PC-9 (cell line): ENCODE measurements at regions not wholly inside any gene's neighbourhood (a gene's known extent, or its start where the extent isn't known, plus 50 kb on each side); places are given as distances from the start of the nearest gene placed in this dataset.

ENCODE experiments used
- BruUV-seq: library from RNA; stranded (reverse); fragments of 400-500 nt; replicated peaks from 2 replicates; lab custom pipeline; 2021; lab: Mats Ljungman, UMichigan
- CTCF ChIA-PET: fragments of 300-600 bp; sonication (Branson Sonifier 250); formaldehyde crosslinking; loops from one replicate; lab custom pipeline; 2022; ENCODE audit warnings: antibody characterized with exemption; lab: Charles Lee
- POLR2A ChIA-PET: fragments of 300-600 bp; sonication (Branson Sonifier 250); formaldehyde crosslinking; loops from one replicate; lab custom pipeline; 2022; ENCODE audit warnings: antibody characterized with exemption; ENCODE audit not compliant: unreplicated experiment; lab: Charles Lee
- DNase-seq, 2 experiments: peaks; one replicate each; pipeline versions ENCODE4 v3.0.0 to v3.0.0-alpha.2; 2015 to 2022; ENCODE audit warnings: mixed read lengths in 1 of 2
- H2AFZ ChIP-seq: fragments of 200-600 bp; sonication (generic); 2 replicates; pipeline ENCODE4 v1.8.1; 2017; ENCODE audit warnings: antibody characterized with exemption
- H3F3A ChIP-seq: fragments of 200-600 bp; sonication (generic); 2 replicates; pipeline ENCODE4 v1.8.1; 2017; ENCODE audit warnings: antibody characterized with exemption, mild to moderate bottlenecking, low read depth; ENCODE audit not compliant: insufficient read depth
- H3K27ac ChIP-seq: fragments of 200-600 bp; sonication (generic); 2 replicates; pipeline ENCODE4 v1.6.1; 2016; ENCODE audit warnings: mixed run types
- H3K27me3 ChIP-seq: fragments of 200-600 bp; sonication (generic); 2 replicates; pipeline ENCODE4 v1.6.1; 2016; ENCODE audit warnings: low read depth, mixed run types; ENCODE audit not compliant: insufficient read depth
- H3K36me3 ChIP-seq: fragments of 200-600 bp; sonication (generic); 2 replicates; pipeline ENCODE4 v1.6.1; 2016; ENCODE audit warnings: low read depth, mixed run types
- H3K4me1 ChIP-seq: fragments of 200-600 bp; sonication (generic); replicated peaks from 2 replicates; pipeline ENCODE4 v1.6.1; 2016; ENCODE audit warnings: mixed run types; ENCODE audit not compliant: insufficient read depth
- H3K4me2 ChIP-seq: fragments of 200-600 bp; sonication (generic); 2 replicates; pipeline ENCODE4 v1.6.1; 2017; ENCODE audit warnings: mixed run types
- H3K4me3 ChIP-seq: fragments of 200-600 bp; sonication (generic); 2 replicates; pipeline ENCODE4 v1.6.1; 2016; ENCODE audit warnings: mixed run types
- H3K79me2 ChIP-seq: fragments of 200-600 bp; sonication (generic); 2 replicates; pipeline ENCODE4 v1.6.1; 2017; ENCODE audit warnings: low read depth, mixed run types
- H3K9me2 ChIP-seq: fragments of 200-600 bp; sonication (generic); 2 replicates; pipeline ENCODE4 v1.8.1; 2017; ENCODE audit warnings: mild to moderate bottlenecking; ENCODE audit not compliant: insufficient read depth
- H3K9me3 ChIP-seq: fragments of 200-600 bp; sonication (generic); 2 replicates; pipeline ENCODE4 v1.8.1; 2016; ENCODE audit warnings: low read depth; ENCODE audit not compliant: insufficient read depth
- H4K20me1 ChIP-seq: fragments of 200-600 bp; sonication (generic); 2 replicates; pipeline ENCODE4 v1.8.1; 2017; ENCODE audit not compliant: insufficient read depth
- CTCF ChIP-seq: fragments of 200-600 bp; sonication (generic); conservative IDR thresholded peaks from 2 replicates; pipeline ENCODE4 v1.6.1; 2017; ENCODE audit warnings: mixed run types, antibody characterized with exemption, mild to moderate bottlenecking, moderate library complexity
- EZH2 ChIP-seq: fragments of 200-600 bp; sonication (generic); IDR thresholded peaks from 2 replicates; pipeline ENCODE4 v1.8.0; 2017; ENCODE audit warnings: antibody characterized with exemption, low read depth
- intact Hi-C: fragments of 100-400 bp; cut with micrococcal nuclease; formaldehyde crosslinking; loops from one replicate; pipeline ENCODE4 v1.10.0; 2022; ENCODE audit not compliant: unreplicated experiment

- TF ChIP-seq CTCF, result no peak
- H4K20me1 ChIP-seq, result no peaks in the 10 kb centered on the region
- no TSS peak for BruUV-seq
- no peaks in the 10 kb centered on the region for H3K9me3 ChIP-seq
- H3K4me2 ChIP-seq, result no peak overlapping the region
- DNase-seq, result no peak
- no peaks in the 10 kb centered on the region; the same call in 1 of the 2 replicates for H3K9me2 ChIP-seq
- no peaks in the 10 kb centered on the region for H3K4me1 ChIP-seq
- peaks cover 12% of the 10 kb centered on the region; the same call in 1 of the 2 replicates for H3K27me3 ChIP-seq
- H2AFZ ChIP-seq, result no peak overlapping the region
- intact Hi-C loops, result no loop called here
- POLR2A ChIA-PET, result no interaction called here
- CTCF ChIA-PET, result no interaction called here
- no peak overlapping the region for H3K27ac ChIP-seq
- no peak overlapping the region for H3K4me3 ChIP-seq
- H3K36me3 ChIP-seq, result no peaks in the 10 kb centered on the region
- no peaks in the 10 kb centered on the region for H3K79me2 ChIP-seq
- H3F3A ChIP-seq, result no peaks in the 10 kb centered on the region
Measured at GRCh38 chr11:43242401-43242800, 69.4 kb upstream of the API5 start.

GRCh38 chr11:43243927-43244326, 67.9 kb upstream of the API5 start:
- H3K4me3 ChIP-seq, result no peak overlapping the region
- BruUV-seq, result no TSS peak
- H4K20me1 ChIP-seq, result no peaks in the 10 kb centered on the region
- no peaks in the 10 kb centered on the region for H3K4me1 ChIP-seq
- H2AFZ ChIP-seq, result no peak overlapping the region
- no peaks in the 10 kb centered on the region for H3K9me3 ChIP-seq
- no peak for DNase-seq
- TF ChIP-seq CTCF, result no peak
- TF ChIP-seq EZH2, result no peak
- no peaks in the 10 kb centered on the region for H3K79me2 ChIP-seq
- POLR2A ChIA-PET, result no interaction called here
- no peaks in the 10 kb centered on the region; the same call in 1 of the 2 replicates for H3K9me2 ChIP-seq
- CTCF ChIA-PET, result no interaction called here
- H3K27ac ChIP-seq, result no peak overlapping the region
- H3K4me2 ChIP-seq, result no peak overlapping the region
- H3F3A ChIP-seq, result no peaks in the 10 kb centered on the region
- no peaks in the 10 kb centered on the region for H3K36me3 ChIP-seq
- intact Hi-C loops, result no loop called here
- H3K27me3 ChIP-seq, result peaks cover 26% of the 10 kb centered on the region; the same call in 1 of the 2 replicates

- Histone ChIP-seq H3F3A (no peaks in the 10 kb centered on the region), H2AFZ (no peak overlapping the region), H3K4me3 (no peak overlapping the region), H3K4me2 (no peak overlapping the region), H3K36me3 (no peaks in the 10 kb centered on the region), H4K20me1 (no peaks in the 10 kb centered on the region), H3K4me1 (no peaks in the 10 kb centered on the region), H3K27me3 (peaks cover 26% of the 10 kb centered on the region; the same call in 1 of the 2 replicates), H3K9me2 (no peaks in the 10 kb centered on the region; the same call in 1 of the 2 replicates), H3K27ac (no peak overlapping the region), H3K9me3 (no peaks in the 10 kb centered on the region), H3K79me2 (no peaks in the 10 kb centered on the region)
- no TSS peak for BruUV-seq
- no peak for TF ChIP-seq EZH2
- no peak for TF ChIP-seq CTCF
- ChIA-PET CTCF (no interaction called here), POLR2A (no interaction called here)
- no peak for DNase-seq
- intact Hi-C loops, result no loop called here
Measured at GRCh38 chr11:43245466-43245865, 66.3 kb upstream of the API5 start.
